ENCODE measurements at regions not wholly inside any gene's neighbourhood (a gene's known extent, or its start where the extent isn't known, plus 50 kb on each side); places are given as distances from the start of the nearest gene placed in this dataset.

DNA sequence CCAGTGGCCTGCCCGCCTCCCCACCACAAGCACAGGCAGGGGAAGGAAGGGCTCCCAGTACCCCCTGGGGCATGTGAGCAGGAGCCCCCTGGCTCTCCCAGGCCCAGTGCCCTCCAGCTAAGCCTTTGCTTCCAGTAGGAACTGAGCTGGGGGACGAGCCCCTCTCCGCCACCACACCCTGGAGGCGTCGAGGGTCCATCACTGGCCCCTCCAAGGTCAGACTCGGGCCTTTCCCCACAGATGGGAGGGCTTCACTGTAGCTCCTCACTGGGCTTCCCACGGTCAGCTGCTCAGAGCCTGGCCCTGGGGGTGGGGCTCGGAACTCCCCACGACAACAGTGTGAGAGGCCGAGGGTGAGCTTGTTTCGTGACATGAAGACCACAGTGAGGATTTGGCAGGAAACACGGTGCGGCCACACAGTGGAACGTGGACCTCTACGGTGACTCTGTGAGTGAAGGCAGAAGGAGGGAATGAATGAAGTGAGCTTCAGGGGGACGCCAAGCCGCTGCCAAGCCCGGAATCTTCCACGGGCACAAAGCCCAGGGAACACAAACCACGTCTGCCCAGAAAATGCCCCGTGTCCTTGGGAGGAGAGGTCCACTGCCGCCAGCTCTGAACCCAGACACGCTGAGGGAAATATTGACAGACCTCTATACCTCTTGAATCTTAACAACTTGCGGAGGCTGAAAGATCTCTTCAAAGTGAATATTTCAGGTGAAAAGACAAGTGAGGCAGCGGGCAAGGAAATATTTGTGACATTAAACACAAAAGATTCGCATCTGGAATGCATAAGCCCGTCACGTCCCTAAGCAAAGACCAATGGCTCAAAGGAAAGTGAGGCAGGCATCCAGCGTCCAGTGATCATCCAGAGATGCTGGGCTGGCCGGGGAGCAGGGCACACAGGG, 144.8 kb upstream of the GPC1 start:
- 0 out of 22 replicates have a peak overlapping the region, but pooled peaks of 1 of the 11 experiments have one; percentile 3 for H3K9ac ChIP-seq
- no peaks in the 10 kb centered on the region for H3K27me3 ChIP-seq
- no peak overlapping the region for H3K27ac ChIP-seq
- H4K20me1 ChIP-seq = 0 out of 22 replicates have a peak, but pooled peaks cover 0 to 5% (median 0%) of the 10 kb centered on the region in 11 experiments
- no peak overlapping the region for H3K4me2 ChIP-seq
- H3K4me1 ChIP-seq = peaks cover 0 to 8% (median 0%) of the 10 kb centered on the region in 10 experiments; a peak in 3 of 20 replicates
- no peaks in the 10 kb centered on the region for H3K9me3 ChIP-seq (replicated peaks in 1 of 11)
- H3K36me3 ChIP-seq = no peaks in the 10 kb centered on the region
- TF ChIP-seq Cebpa-rat (IDR thresholded peaks at IDR 0.05) = no peak
- no peak overlapping the region for H3K4me3 ChIP-seq

DNA sequence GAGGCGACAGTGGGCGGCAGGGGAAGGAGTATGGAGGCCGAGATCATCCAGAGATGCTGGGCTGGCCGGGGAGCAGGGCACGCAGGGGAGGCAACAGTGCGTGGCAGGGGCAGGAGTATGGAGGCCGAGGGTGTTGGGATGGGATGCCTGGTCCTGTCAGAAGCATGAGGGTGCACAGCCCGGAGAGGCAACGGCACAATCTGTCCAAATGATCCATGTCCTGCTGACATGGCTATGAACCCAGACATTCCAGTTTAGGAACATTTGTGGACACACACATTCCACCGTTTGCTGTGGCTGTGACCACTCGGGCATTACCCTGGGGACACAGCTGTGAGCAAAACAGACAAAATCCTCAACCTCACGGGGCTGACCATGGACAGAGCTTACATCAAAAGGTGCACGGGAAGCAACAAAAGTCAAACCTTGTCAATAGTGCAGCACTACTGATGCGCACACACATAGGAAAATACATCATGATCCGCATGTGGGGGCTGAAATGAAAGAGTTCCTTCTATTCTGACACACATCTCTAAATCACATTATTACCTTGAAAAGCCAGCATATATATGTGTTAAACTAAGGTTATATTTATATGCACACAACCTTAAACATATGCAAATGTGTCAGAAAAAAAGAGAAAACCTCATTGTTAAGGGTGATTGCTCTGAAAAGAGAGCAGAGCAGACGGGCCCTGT, 144.0 kb upstream of the GPC1 start:
- H4K20me1 ChIP-seq = 0 out of 22 replicates have a peak, but pooled peaks cover 0 to 5% (median 0%) of the 10 kb centered on the region in 11 experiments
- H3K9me3 ChIP-seq (replicated peaks in 1 of 11) = no peaks in the 10 kb centered on the region
- no peak overlapping the region for H3K4me2 ChIP-seq
- H3K36me3 ChIP-seq = no peaks in the 10 kb centered on the region
- H3K4me3 ChIP-seq = no peak overlapping the region
- no peak overlapping the region for H3K9ac ChIP-seq
- TF ChIP-seq Cebpa-rat (IDR thresholded peaks at IDR 0.05) = no peak
- H3K4me1 ChIP-seq = peaks cover 0 to 8% (median 0%) of the 10 kb centered on the region in 10 experiments; a peak in 3 of 20 replicates
- H3K27me3 ChIP-seq = no peaks in the 10 kb centered on the region
- no peak overlapping the region for H3K27ac ChIP-seq

GRCh38 chr2:240292035-240292574, 143.4 kb upstream of the GPC1 start:
- H3K9ac ChIP-seq = no peak overlapping the region
- H3K27me3 ChIP-seq = no peaks in the 10 kb centered on the region
- no peak for TF ChIP-seq Cebpa-rat (IDR thresholded peaks at IDR 0.05)
- H3K4me1 ChIP-seq = peaks cover 0 to 8% (median 0%) of the 10 kb centered on the region in 10 experiments; a peak in 3 of 20 replicates
- no peak overlapping the region for H3K4me2 ChIP-seq
- H3K36me3 ChIP-seq = no peaks in the 10 kb centered on the region
- H3K27ac ChIP-seq = no peak overlapping the region
- no peaks in the 10 kb centered on the region for H3K9me3 ChIP-seq (replicated peaks in 1 of 11)
- 0 out of 22 replicates have a peak, but pooled peaks cover 0 to 5% (median 0%) of the 10 kb centered on the region in 11 experiments for H4K20me1 ChIP-seq
- H3K4me3 ChIP-seq = no peak overlapping the region

- TF ChIP-seq Cebpa-rat (IDR thresholded peaks at IDR 0.05) = no peak
- Histone ChIP-seq H3K27me3 (no peaks in the 10 kb centered on the region), H3K4me3 (no peak overlapping the region)
Observed at GRCh38 chr2:240292619-240293525, 142.6 kb upstream of the GPC1 start.

DNA sequence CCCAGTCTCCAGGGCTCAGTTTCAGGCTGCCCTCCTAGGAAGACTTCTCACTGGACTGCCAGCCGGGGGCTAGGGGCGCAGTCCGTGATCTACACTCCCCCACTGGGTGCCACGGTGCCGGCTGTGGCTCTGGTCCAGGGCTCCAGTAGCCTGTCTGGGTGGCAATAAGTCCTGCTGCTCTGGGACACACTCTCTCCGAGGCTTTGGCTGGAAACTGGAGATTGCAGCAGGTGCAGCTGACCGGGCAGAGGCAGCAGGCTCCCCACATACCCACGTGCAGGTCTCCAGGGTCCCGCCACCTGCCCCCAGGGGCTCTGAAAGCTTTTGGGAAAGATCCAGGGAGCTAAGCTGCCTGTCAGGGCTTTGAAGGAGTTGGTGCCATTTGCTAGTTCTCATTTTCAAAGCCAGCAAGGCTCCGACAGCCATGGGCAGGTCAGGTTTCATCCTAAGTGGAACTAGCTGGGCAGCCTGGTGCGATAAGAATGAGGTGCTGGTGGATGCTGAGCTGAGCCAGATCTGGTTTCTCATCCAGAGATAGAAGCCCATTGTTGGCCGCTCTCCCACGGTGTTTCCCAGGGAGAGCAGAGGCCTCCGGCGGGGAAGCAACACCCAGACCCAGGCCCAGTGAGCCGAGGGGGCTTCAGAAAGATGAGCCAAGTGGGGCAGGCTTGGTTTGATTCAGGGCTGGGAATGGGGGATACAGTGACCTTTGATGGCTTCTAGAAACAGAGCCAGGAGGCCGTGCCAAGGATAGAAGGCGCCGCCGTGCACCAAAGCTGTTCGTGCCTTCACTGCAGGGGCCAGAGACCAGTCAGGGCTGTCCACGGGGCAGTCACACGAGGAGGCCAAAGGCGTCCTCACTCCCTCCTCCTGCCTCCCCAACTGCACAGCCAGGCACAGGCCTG, 141.7 kb upstream of the GPC1 start:
- no peaks in the 10 kb centered on the region for H3K27me3 ChIP-seq
- peaks cover 0 to 9% (median 1%) of the 10 kb centered on the region in 10 experiments; a peak in 6 of 20 replicates for H3K4me1 ChIP-seq
- no peak for TF ChIP-seq Cebpa-rat (IDR thresholded peaks at IDR 0.05)
- no peak overlapping the region for H3K27ac ChIP-seq
- no peak overlapping the region for H3K4me3 ChIP-seq
- H3K36me3 ChIP-seq = no peaks in the 10 kb centered on the region
- no peaks in the 10 kb centered on the region for H3K9me3 ChIP-seq (replicated peaks in 1 of 11)
- no peak overlapping the region for H3K4me2 ChIP-seq
- H4K20me1 ChIP-seq = 0 out of 22 replicates have a peak, but pooled peaks cover 0 to 5% (median 0%) of the 10 kb centered on the region in 11 experiments
- no peak overlapping the region for H3K9ac ChIP-seq

More at GRCh38 chr2:240292619-240293525, 142.6 kb upstream of the GPC1 start:
- Histone ChIP-seq H4K20me1 (0 out of 22 replicates have a peak, but pooled peaks cover 0 to 5% (median 0%) of the 10 kb centered on the region in 11 experiments), H3K36me3 (no peaks in the 10 kb centered on the region), H3K27ac (no peak overlapping the region), H3K4me1 (peaks cover 0 to 8% (median 0%) of the 10 kb centered on the region in 10 experiments; a peak in 3 of 20 replicates), H3K4me2 (no peak overlapping the region), H3K9ac (no peak overlapping the region), H3K9me3 (replicated peaks in 1 of 11) (no peaks in the 10 kb centered on the region)

- Histone ChIP-seq H3K4me1 (peaks cover 0 to 14% (median 8%) of the 10 kb centered on the region in 10 experiments; a peak in 16 of 20 replicates), H3K27me3 (no peaks in the 10 kb centered on the region), H3K36me3 (no peaks in the 10 kb centered on the region), H3K27ac (no peak overlapping the region), H3K4me3 (no peak overlapping the region), H3K4me2 (no peak overlapping the region), H3K9ac (no peak overlapping the region), H3K9me3 (replicated peaks in 1 of 11) (no peaks in the 10 kb centered on the region), H4K20me1 (0 out of 22 replicates have a peak, but pooled peaks cover 0 to 5% (median 0%) of the 10 kb centered on the region in 11 experiments)
- TF ChIP-seq Cebpa-rat (IDR thresholded peaks at IDR 0.05) = no peak
Observed at GRCh38 chr2:240294514-240294913, 140.9 kb upstream of the GPC1 start.

DNA sequence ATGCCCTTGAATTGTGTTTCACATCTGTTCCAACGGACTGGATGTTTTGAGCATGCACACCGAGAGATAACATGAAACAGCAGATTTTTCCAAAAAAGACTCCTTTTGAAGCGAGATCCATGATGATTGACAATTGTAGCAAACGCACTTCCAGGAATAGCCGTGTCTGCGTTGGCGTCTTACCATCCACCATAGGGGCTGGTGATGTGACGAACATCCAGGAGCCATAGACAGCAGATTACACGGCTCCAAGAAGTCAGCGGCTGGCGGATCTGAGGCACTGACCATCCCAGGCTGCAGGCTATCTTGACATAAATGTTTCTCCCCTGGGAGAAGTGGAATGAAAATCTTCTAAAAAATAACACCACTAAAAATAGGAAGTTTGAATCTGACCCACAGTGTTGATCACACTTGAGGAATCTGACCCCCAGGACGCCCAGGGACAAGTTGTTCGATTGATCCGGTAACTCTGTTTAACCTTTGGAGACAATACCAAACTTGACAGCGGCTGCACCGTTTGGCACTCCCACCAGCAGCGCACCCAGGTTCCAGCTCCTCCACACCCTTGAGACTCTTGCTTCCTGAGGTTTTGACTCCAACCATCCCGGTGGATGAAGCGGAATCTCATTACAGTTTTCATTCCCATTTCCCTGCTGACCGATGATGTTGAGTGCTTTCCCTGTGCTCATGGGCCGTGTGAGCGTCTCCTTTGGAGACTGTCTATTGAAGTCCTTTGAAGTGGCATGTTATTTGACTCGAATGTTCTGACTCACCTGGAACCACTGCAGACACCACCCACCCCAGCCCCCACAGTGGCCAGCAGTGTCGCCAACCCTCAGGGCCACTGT, 140.0 kb upstream of the GPC1 start:
- Histone ChIP-seq H3K4me2 (no peak overlapping the region), H3K9ac (no peak overlapping the region), H3K4me3 (no peak overlapping the region), H3K27ac (no peak overlapping the region), H3K36me3 (no peaks in the 10 kb centered on the region), H3K4me1 (peaks cover 0 to 17% (median 13%) of the 10 kb centered on the region in 10 experiments; a peak in 16 of 20 replicates), H4K20me1 (peaks cover 0 to 5% (median 0%) of the 10 kb centered on the region in 11 experiments; a peak in 1 of 22 replicates), H3K27me3 (no peaks in the 10 kb centered on the region), H3K9me3 (replicated peaks in 1 of 11) (no peaks in the 10 kb centered on the region)
- no peak for TF ChIP-seq Cebpa-rat (IDR thresholded peaks at IDR 0.05)

Data from BLaER1 treated with 17β-estradiol and CSF1 and Interleukin-3, amounts not matched to agents 10 nM and 100 nM (cell line).